ENCODE measurements at regions not wholly inside any gene's neighbourhood (a gene's known extent, or its start where the extent isn't known, plus 50 kb on each side); places are given as distances from the start of the nearest gene placed in this dataset.

DNA sequence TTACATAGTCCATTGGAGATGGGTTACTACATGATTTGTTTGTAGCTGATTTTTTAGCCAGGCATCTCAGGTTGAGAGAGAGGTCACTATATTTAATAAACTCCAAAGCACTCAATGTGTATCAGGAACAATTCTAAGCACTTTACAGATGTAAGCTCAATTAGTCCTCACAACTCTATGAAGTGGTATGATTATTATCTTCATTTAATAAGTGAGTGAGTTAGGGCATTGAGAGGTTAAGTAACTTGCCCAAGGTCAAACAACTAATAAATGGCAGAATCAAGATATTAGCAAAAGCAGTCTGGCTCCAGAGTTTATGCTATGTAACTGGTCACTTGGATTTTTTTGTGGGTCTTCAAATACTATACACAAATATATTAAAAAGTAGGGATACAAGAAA is 56.3 kb upstream of the ABI3BP start:
- H3K27me3 ChIP-seq (replicated peaks; ENCODE audit: insufficient read depth, low read length), result no peaks in the 10 kb centered on the region
- no peaks in the 10 kb centered on the region for H3F3A ChIP-seq (ENCODE audit: insufficient read depth, low read length)
- H3K4me2 ChIP-seq (ENCODE audit: low read depth, low read length), result no peak overlapping the region
- H3K9ac ChIP-seq (ENCODE audit: low read length), result no peak overlapping the region
- no peak for TF ChIP-seq EZH2 (optimal IDR thresholded peaks at IDR 0.05; ENCODE audit: low read depth, low read length)
- TF ChIP-seq, protein P1, sequence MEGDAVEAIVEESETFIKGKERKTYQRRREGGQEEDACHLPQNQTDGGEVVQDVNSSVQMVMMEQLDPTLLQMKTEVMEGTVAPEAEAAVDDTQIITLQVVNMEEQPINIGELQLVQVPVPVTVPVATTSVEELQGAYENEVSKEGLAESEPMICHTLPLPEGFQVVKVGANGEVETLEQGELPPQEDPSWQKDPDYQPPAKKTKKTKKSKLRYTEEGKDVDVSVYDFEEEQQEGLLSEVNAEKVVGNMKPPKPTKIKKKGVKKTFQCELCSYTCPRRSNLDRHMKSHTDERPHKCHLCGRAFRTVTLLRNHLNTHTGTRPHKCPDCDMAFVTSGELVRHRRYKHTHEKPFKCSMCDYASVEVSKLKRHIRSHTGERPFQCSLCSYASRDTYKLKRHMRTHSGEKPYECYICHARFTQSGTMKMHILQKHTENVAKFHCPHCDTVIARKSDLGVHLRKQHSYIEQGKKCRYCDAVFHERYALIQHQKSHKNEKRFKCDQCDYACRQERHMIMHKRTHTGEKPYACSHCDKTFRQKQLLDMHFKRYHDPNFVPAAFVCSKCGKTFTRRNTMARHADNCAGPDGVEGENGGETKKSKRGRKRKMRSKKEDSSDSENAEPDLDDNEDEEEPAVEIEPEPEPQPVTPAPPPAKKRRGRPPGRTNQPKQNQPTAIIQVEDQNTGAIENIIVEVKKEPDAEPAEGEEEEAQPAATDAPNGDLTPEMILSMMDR (IDR thresholded peaks at IDR 0.05; ENCODE audit: low read length), result no peak
- no peak overlapping the region for H2AFZ ChIP-seq (ENCODE audit: low read length)
- H3K4me3 ChIP-seq (ENCODE audit: low read length), result no peak overlapping the region
- no peaks in the 10 kb centered on the region for H3K4me1 ChIP-seq (ENCODE audit: low read length)
- no peaks in the 10 kb centered on the region for H3K36me3 ChIP-seq (replicated peaks; ENCODE audit: insufficient read depth, low read length)
- H3K79me2 ChIP-seq (ENCODE audit: low read length), result no peaks in the 10 kb centered on the region
- no peaks in the 10 kb centered on the region for H3K9me2 ChIP-seq (replicated peaks; ENCODE audit: insufficient read depth, low read length)
- no peak for DNase-seq
- no peak overlapping the region for H3K27ac ChIP-seq (ENCODE audit: low read length)
- H3K9me3 ChIP-seq (replicated peaks; ENCODE audit: insufficient read depth, low read length), result no peaks in the 10 kb centered on the region
- no peaks in the 10 kb centered on the region for H4K20me1 ChIP-seq (ENCODE audit: insufficient read depth, low read length)

DNA sequence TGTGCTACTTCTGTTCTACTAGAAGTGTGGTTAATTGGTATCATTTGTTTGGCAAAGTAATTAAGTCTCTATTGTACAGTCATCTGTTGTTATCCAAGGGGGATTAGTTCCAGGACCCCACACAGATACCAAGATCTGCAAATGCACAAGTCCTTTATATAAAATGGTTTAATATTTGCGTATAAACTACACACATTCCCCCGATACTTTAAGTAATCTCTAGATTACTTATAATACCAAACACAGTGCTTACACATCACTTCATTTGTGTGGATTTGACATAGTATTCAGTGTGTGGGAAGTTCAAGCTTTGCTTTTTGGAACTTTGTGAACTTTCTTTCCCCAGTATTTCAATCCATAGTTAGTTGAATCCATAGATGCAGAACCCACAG is 50.5 kb upstream of the ABI3BP start:
- Histone ChIP-seq H3K27me3 (replicated peaks; ENCODE audit: insufficient read depth, low read length) (no peaks in the 10 kb centered on the region), H3K79me2 (ENCODE audit: low read length) (no peaks in the 10 kb centered on the region), H3F3A (ENCODE audit: insufficient read depth, low read length) (no peaks in the 10 kb centered on the region), H3K4me3 (ENCODE audit: low read length) (no peak overlapping the region), H3K36me3 (replicated peaks; ENCODE audit: insufficient read depth, low read length) (no peaks in the 10 kb centered on the region), H4K20me1 (ENCODE audit: insufficient read depth, low read length) (no peaks in the 10 kb centered on the region), H3K4me2 (ENCODE audit: low read depth, low read length) (no peak overlapping the region), H3K9me2 (replicated peaks; ENCODE audit: insufficient read depth, low read length) (no peaks in the 10 kb centered on the region), H2AFZ (ENCODE audit: low read length) (no peak overlapping the region), H3K9ac (ENCODE audit: low read length) (no peak overlapping the region), H3K27ac (ENCODE audit: low read length) (no peak overlapping the region), H3K9me3 (replicated peaks; ENCODE audit: insufficient read depth, low read length) (no peaks in the 10 kb centered on the region), H3K4me1 (ENCODE audit: low read length) (peaks cover 4% of the 10 kb centered on the region)
- no peak for DNase-seq
- TF ChIP-seq, protein P1 (IDR thresholded peaks at IDR 0.05; ENCODE audit: low read length), result no peak
- no peak for TF ChIP-seq EZH2phosphoT487 (IDR thresholded peaks at IDR 0.05; ENCODE audit: low read length)
- TF ChIP-seq EZH2 (optimal IDR thresholded peaks at IDR 0.05; ENCODE audit: low read depth, low read length), result no peak

DNA sequence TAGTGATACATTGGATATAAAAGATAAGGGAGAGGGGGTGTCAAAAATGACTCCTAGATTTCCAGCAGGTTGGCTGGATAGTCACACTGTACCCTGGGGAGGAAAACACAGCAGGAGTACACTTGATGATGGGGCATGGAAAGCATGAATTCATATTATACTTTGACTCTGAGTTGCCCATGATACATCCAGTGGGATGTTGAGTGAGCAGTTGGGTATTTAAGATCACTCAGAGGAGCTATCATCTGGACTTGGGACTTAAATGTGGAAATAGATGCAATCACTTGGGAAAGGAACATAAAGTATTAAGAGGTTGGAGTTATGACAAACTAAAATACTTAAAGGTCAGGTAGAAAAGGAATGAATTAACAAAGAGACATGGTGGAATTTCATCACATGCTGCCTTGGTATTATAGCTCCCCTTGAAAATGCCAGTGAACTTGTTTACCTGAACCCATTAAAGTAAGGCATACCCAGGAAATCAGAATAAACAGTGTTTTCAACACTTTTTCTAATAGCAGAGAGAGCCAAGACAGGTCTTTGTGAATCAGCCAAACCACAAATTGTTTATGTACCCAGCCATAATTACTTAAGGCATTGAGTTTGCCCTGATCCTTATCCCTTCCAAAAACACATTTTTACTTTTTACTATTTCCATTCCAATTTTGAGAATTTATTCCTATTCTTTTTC is 49.9 kb upstream of the ABI3BP start:
- Histone ChIP-seq H3K27me3 (replicated peaks; ENCODE audit: insufficient read depth, low read length) (no peaks in the 10 kb centered on the region), H3K79me2 (ENCODE audit: low read length) (no peaks in the 10 kb centered on the region), H3K4me1 (ENCODE audit: low read length) (peaks cover 7% of the 10 kb centered on the region), H3K36me3 (replicated peaks; ENCODE audit: insufficient read depth, low read length) (no peaks in the 10 kb centered on the region), H4K20me1 (ENCODE audit: insufficient read depth, low read length) (no peaks in the 10 kb centered on the region), H3F3A (ENCODE audit: insufficient read depth, low read length) (no peaks in the 10 kb centered on the region), H3K9ac (ENCODE audit: low read length) (no peak overlapping the region), H3K27ac (ENCODE audit: low read length) (no peak overlapping the region), H3K4me2 (ENCODE audit: low read depth, low read length) (no peak overlapping the region), H3K9me3 (replicated peaks; ENCODE audit: insufficient read depth, low read length) (no peaks in the 10 kb centered on the region), H3K9me2 (replicated peaks; ENCODE audit: insufficient read depth, low read length) (no peaks in the 10 kb centered on the region), H3K4me3 (ENCODE audit: low read length) (no peak overlapping the region), H2AFZ (ENCODE audit: low read length) (no peak overlapping the region)
- TF ChIP-seq EZH2phosphoT487 (IDR thresholded peaks at IDR 0.05; ENCODE audit: low read length), result no peak
- no peak for TF ChIP-seq EZH2 (optimal IDR thresholded peaks at IDR 0.05; ENCODE audit: low read depth, low read length)
- TF ChIP-seq, protein P1 (IDR thresholded peaks at IDR 0.05; ENCODE audit: low read length), result no peak
- no peak for DNase-seq

All from MM.1S (cell line).